ENCODE measurements at regions not wholly inside any gene's neighbourhood (a gene's known extent, or its start where the extent isn't known, plus 50 kb on each side); places are given as distances from the start of the nearest gene placed in this dataset.
A peak's percentile ranks its signal among the peaks of the same experiment; 100 is the strongest.

- no peak for DNase-seq (ENCODE audit: low read depth in 4 of 4, low spot score in 2 of 4)
These were observed 836.6 kb upstream of the SOX9 start for GRCh38 chr17:71284032-71284755.

DNA sequence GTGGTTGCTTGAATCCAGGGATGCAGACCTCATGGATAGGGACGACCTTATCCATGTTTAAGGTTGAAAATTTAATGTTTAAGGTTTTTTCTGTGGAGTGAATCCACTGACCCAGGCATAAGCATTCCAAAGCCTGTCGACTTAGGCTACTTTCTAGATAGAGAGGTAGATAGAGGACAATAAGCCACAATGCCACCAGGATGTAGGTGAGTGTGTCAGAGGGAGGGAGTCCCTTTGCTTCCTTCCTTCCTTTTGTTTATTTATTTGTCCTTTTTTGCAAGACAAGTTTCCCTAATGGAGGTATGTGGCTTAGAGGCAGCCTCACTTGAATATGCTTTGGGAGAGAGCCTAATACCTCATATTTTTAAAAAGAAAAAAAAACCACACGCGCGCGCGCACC, 834.2 kb upstream of the SOX9 start:
- no peak for DNase-seq (ENCODE audit: low read depth in 4 of 4, low spot score in 2 of 4)

- DNase-seq (ENCODE audit: low read depth in 4 of 4, low spot score in 2 of 4): peak in 3 of 4 donors; percentile 4 to 6 (median 5)
These were observed 833.6 kb upstream of the SOX9 start for GRCh38 chr17:71287071-71287823.

GRCh38 chr17:71292006-71292405, 828.8 kb upstream of the SOX9 start:
- DNase-seq (ENCODE audit: low read depth in 4 of 4, low spot score in 2 of 4): no peak

DNA sequence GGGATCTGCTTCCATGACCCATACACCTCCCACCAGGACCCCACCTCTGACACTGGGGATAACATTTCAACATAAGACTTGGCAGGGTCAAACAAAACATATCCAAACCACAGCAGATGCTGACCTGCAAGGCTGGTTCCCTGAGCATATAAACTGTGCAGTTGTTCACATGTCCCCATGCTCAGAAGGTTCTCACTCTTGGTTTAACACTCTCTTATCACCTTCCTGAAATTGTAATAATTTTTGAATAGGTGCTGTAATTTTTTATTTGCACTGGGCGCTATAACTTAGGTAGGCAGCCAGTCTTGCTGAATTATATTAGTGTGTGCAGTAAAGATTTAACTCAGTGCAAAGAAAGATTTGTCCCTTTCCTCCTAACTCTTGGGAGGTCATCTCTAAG, 824.8 kb upstream of the SOX9 start:
- no peak for DNase-seq (ENCODE audit: low read depth in 4 of 4, low spot score in 2 of 4)

- no peak for DNase-seq (ENCODE audit: low read depth in 4 of 4, low spot score in 2 of 4)
These were observed 819.8 kb upstream of the SOX9 start for GRCh38 chr17:71301063-71301462.

DNA sequence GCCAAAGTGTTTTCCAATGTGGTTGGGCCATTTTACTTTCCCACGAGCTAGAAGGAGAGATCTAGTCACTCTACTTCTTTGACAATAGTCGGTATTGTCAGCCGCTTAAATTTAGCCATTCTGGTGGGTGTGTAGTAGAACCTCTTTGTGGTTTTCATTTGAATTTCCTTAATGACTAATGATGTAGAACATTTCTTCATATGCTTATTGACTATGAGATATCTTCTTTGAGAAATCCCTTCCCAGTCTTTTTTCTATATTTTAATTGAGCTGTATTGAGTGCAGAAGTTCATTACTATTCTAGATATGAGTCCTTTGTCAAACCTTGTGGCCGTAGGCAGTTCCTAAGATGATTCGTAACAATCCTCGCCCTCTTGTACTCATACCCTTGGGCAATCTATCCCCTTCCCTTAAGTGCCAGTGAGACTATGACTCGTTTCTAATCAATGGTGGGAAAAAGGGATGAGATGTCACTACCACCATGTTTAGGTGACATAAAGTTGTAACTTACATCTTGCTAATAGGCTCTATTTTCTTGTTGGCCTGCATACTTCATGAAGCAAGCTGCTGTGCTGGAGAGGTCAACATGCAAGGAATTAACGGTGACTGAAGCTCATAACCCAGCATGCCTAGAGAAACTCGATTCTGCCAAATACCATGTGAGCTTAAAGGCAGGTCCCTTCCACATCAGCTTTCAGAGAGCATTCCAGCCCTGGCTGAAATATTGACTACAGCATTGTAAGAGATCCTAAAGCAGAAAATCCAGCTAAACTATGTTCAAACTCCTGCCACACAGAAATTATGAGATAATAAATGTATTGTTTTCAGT, 817.9 kb upstream of the SOX9 start:
- no peak for DNase-seq (ENCODE audit: low read depth in 4 of 4, low spot score in 2 of 4)

DNA sequence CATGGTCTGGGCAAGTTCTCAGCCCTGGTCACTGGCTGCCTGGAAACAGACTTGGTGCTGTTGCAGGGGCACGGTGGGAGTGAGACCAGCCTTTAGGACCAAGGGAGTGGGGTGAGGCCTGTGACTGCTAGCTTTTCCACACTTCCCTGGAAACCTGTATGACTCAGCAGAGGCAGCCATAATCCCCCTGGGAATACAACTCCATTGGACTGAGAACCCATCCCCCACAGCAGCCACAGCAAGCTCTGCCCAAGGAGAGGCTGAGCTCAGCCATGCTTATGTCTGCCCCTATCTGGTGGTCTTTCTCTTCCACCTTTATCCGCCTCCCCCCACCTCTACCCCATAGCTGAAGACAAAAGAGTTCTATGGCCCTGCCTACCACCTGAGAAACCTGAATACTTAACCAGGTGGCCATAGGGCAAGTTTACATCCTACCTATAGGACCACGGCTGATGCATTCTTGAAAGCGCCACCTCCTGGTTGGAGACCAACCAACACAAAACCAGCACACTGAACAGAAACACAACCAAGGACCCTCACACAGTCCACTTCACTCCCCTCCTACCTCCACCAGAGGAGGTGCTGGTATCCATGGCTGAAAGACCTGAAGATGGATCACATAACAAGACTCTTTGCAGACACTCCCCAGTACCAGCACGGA, 816.2 kb upstream of the SOX9 start:
- no peak for DNase-seq (ENCODE audit: low read depth in 4 of 4, low spot score in 2 of 4)

- DNase-seq (ENCODE audit: low read depth in 4 of 4, low spot score in 2 of 4): no peak
These were observed 807.0 kb upstream of the SOX9 start for GRCh38 chr17:71313866-71314265.

GRCh38 chr17:71315568-71315967, 805.3 kb upstream of the SOX9 start:
- no peak for DNase-seq (ENCODE audit: low read depth in 4 of 4, low spot score in 2 of 4)

- peak in 2 of 4 donors; percentile 17 to 20 for DNase-seq (ENCODE audit: low read depth in 4 of 4, low spot score in 2 of 4)
These were observed 804.5 kb upstream of the SOX9 start for GRCh38 chr17:71316176-71316897.

- no peak for DNase-seq (ENCODE audit: low read depth in 4 of 4, low spot score in 2 of 4)
These were observed 800.6 kb upstream of the SOX9 start for GRCh38 chr17:71320009-71320796.

DNA sequence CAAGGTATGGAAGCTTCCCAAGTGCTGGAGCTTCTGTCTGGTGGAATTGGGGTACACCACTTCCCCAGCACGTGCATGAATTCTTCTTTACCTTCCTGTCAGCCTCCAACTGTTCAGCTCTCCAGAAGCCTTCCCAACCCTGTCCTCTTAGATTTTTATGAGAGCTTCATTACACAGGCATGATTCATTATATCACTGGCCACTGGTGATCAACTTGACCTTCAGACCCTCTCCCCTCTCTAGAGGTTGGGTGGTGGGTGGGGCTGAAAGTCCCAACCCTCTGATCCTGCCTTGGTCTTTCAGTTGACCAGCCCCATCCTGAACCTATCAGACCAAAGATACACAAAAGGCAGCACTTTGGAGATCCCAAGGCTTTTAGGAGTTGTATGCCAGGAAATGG, 795.7 kb upstream of the SOX9 start:
- DNase-seq (ENCODE audit: low read depth in 4 of 4, low spot score in 2 of 4): no peak

DNA sequence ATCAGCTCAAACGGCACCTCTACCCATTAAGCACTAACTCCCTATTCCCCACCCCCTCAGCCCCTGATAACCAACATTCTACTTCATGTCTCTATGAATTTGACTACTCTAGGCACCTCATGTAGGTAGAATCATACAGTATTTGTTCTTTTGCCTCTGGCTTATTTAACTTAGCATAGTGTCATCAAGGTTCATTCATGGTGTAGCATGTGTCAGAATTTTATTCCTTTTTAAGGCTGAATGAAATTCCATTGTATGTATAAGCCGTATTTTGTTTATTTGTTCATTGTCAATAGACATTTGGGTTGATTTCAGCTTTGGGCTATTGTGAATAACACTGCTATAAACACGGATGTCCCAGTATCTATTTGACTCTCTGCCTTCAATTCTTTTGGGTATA, 794.9 kb upstream of the SOX9 start:
- no peak for DNase-seq (ENCODE audit: low read depth in 4 of 4, low spot score in 2 of 4)

DNA sequence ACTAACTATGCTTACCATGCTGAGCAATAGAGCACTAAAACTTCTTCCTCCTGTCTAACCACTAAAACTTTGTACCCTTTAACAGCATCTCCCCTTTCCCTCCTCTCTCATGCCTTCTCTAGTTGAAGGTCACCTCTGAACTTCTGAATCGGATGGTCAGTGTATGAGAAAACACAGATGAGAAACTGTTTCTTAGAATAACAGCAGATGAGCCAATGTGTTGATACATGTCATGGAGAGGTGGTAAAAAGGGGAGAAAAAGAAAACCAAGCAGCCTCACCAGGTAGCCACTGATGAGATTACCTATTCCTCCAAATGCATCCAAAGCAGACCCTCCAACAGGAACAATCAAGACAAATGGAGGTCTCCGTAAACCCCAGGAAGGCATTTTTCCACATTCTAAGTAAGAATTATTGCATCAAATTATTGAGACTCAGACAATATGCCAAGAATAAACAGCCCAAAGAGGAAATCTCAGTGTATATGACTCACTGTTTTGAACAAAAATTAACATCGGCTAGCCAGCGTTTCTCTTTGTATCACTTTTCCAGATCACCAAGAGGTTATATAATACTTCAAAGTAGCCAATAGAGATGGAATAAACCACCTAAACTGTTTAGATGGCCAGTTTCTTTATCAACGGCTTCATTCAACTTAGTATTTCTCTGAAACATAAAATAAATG, 793.3 kb upstream of the SOX9 start:
- DNase-seq (ENCODE audit: low read depth in 4 of 4, low spot score in 2 of 4): no peak

- DNase-seq (ENCODE audit: low read depth in 4 of 4, low spot score in 2 of 4): no peak
These were observed 791.3 kb upstream of the SOX9 start for GRCh38 chr17:71329310-71330098.

DNA sequence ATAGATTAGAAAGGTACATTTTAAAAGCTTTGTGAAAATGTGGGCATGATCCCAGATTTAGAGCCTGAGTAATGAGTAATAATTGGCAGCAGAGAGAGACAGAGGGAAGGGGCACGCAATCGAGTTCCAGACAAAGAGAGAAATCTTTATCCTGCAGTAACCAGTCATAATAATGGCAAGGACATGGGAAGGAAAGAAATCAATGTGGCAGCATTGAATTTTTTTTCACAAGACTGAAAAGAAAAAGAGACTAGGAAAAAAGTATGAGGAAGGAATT, 790.8 kb upstream of the SOX9 start:
- no peak for DNase-seq (ENCODE audit: low read depth in 4 of 4, low spot score in 2 of 4)

- no peak for DNase-seq (ENCODE audit: low read depth in 4 of 4, low spot score in 2 of 4)
These were observed 789.0 kb upstream of the SOX9 start for GRCh38 chr17:71331754-71332325.
